ENCODE measurements at regions not wholly inside any gene's neighbourhood (a gene's known extent, or its start where the extent isn't known, plus 50 kb on each side); places are given as distances from the start of the nearest gene placed in this dataset.

- DNase-seq: no peak
Observed at GRCh38 chr2:139142252-139142880, 362.2 kb upstream of the NXPH2 start.

DNA sequence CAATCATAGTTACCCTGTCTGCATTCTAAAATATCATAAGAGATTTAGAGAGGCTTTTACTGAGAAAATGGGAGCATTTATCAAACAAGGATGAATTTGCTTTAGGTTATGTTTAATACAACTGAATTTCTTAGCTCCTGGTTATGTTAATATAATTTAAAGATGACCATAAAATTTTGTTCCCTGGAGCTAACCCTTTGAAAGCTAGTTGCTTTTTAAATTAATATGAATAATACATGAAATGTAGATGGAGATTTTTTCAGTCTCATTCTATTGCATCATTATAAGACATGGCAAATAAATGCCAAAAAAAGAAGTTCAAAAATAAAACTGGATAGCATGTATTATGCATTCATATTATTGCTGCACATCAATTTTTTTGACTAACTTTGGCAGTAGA lies 344.1 kb upstream of the NXPH2 start:
- DNase-seq: no peak

- no peak for DNase-seq
Observed at GRCh38 chr2:139123795-139124194, 343.6 kb upstream of the NXPH2 start.

DNA sequence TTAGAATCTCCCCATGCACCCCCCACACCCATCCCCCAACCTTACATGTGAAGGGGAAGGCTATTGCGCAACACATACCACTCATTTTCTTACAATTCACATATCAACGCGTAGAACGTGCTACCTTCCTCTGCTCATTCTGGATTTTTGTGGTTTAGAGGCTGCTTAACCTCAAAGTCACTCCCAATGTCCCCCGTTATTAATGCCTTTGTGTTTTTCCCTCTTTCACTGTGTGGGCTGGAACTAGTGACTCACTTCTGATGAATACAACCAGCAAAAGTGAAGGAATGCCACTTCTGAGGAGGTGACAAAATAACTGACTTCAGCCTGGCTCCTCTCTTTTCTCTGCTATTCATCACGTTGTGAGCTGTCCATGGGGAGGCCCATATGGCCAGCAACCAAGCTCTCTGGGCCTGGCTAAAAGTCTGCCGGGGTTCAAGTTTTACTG lies 342.5 kb upstream of the NXPH2 start:
- no peak for DNase-seq

DNA sequence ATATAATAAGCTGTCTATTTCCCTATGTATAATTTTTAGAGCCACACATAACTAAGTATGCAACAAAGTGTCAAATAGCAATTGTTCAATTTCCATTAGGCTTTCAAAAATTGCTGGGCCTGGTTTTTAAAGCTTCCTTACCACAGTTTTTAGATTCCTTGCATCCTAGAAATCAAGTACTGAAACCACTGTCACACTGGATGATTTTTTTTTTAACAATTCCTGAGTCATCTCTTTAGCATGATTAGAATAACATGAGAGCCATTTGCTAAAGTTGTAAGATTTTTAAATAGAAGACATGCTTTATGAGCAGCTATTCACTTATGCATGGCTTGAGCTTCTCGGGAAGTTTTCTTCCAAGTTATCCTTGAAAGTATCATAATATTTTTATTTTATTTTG lies 319.5 kb upstream of the NXPH2 start:
- no peak for DNase-seq

DNA sequence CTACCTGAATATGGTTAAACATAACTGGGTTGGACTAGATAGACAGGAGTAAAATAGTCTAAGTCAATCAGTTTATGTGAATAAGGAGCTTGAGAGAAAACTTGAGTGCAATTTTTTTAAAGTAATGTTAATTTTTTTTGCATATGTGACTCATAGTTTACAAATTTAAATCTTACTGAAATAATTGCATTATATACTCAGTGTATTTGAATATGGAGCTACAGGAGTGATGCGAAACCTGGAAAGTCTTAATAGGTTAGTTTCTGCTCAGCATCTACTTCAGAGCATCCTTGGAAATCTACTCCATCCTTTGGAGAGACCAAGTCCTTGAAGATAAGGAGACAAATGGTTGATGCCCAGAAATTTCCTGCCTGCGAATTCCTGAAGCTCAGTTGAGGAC lies 318.8 kb upstream of the NXPH2 start:
- no peak for DNase-seq

- DNase-seq: no peak
Observed at GRCh38 chr2:139083121-139083520, 302.9 kb upstream of the NXPH2 start.

- no peak for DNase-seq
Observed at GRCh38 chr2:139080244-139080643, 300.1 kb upstream of the NXPH2 start.

GRCh38 chr2:139079311-139079710 lies 299.1 kb upstream of the NXPH2 start:
- DNase-seq: no peak

- DNase-seq: no peak
Observed at GRCh38 chr2:139078376-139078775, 298.2 kb upstream of the NXPH2 start.

GRCh38 chr2:139077099-139077737 lies 297.0 kb upstream of the NXPH2 start:
- DNase-seq: no peak

- DNase-seq: no peak
Observed at GRCh38 chr2:139067874-139068273, 287.7 kb upstream of the NXPH2 start.

DNA sequence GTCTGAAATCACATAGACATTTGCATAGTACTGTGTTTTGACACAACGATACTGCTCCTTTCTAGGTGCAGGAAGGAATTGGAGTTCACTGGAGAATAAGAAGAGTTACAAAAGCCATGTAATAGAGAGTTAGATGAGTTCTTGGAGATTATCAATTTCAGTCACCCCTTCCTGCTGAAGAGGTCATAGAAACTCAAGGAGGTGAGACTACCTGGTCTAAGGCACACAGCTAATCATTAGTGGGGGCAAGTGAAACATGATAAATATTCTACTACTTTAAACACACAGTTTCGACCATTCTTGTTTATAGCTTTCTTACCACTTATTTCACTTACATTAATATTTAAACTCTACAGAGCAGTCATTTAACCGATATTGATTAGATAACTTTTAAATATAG lies 286.9 kb upstream of the NXPH2 start:
- no peak for DNase-seq

- DNase-seq: no peak
Observed at GRCh38 chr2:139064159-139064558, 284.0 kb upstream of the NXPH2 start.

DNA sequence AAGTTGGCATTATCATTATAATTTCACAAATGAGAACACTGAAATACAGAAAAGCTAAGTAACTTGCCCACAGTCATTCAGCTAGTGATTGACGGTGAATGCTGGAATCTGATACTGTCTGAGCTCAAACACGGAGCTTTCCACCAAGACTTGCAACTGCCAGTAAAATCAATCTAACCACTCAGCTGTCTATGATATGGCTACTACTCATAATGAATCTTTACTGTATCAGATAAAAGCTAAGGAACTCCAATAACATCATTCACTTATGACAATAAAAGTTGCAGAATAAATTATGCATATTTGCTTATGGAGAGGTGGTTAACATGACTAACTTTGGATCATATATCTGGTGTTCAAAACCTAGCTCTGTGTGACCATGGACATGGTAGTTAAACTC lies 279.4 kb upstream of the NXPH2 start:
- DNase-seq: no peak

DNA sequence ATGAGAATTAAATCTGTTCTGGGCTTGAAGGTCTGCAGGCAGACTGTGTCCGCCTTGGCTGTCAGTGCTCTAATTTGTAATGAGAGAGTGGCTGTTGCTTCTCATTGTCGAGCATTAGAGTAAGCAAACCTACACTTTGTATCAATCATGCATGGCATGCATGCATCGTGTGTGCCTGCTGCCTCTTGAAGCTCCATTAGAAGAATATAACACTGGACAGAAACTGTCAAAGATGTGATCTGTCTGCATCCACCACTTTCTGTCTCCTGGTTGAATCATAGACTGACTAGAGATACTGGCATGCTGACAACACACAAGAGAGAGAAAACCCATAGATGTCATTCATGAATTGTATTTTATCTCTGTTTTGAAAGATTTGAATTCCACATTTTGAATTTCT lies 275.0 kb upstream of the NXPH2 start:
- DNase-seq: no peak

DNA sequence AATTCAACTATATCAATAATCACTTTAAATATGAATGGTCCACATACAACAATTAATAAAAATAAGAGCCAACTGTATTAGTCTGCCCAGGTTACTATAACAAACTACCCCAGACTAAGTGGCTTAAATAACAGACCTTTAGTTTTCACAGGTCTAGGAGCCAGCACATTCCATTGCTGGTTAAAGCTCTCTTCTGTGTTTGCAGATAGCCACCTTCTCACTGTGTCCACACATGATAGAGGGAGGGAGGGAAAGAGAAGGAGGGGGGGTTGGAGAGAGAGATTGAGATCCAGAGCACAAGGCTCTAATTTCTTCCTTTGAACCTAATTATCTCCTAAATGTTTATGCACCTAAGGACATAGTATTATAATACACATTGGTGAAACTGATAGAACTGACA lies 267.8 kb upstream of the NXPH2 start:
- DNase-seq: no peak

DNA sequence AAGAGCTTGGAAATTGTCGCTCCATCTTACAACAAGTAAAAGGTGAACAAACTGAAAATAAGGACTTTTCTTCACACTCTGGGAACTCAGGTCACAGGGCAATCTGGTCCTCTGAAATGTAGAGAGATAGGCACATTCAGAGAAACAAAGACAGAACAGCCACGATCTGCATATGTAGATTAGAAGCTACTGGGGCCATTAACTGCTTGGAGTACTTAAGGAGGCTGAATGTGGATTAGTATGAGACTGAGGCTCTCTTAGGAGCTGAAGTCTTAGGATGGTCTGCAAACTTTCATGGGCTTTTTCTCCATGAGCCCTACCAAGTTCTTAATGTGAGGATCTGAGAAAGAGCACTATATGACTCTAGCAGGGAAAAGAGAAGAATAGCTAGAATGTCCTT lies 265.3 kb upstream of the NXPH2 start:
- no peak for DNase-seq

DNA sequence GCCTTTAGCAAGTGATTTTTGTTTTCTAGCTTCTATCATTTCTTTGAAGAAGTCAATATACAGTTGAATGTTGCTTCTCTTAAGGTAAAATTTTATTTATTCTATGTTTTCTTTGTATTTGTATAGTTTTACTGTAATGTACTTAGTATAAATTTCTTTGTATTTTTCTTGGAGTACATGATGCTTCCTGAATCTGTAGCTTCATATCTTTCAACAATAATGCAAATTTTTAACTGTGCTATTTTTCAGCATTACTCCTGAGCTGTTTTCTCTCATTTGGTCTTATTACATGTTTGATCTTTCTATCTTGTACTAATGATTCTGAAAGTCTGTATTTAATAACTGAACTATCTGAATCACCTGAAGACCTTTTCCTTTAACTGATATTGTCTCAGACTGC lies 253.9 kb upstream of the NXPH2 start:
- DNase-seq: no peak

DNA sequence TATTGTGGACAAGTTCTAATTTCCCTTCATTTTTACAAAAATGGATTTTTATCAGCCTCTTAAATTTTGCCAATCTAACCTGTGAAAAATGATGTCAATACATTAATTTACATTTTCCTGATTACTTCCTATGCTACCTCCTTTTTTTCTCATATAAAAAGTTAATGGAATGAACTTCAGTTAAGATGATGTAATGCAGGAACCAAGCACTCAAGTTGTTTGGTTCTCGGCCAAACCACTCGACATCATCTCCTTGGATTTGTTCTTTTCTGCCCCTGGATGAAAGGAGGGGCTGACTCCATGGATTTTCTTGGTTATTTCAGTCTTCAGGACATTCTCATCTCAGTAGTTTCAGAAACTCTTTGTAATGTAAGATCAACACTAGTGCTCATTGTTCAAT lies 253.1 kb upstream of the NXPH2 start:
- DNase-seq: no peak

DNA sequence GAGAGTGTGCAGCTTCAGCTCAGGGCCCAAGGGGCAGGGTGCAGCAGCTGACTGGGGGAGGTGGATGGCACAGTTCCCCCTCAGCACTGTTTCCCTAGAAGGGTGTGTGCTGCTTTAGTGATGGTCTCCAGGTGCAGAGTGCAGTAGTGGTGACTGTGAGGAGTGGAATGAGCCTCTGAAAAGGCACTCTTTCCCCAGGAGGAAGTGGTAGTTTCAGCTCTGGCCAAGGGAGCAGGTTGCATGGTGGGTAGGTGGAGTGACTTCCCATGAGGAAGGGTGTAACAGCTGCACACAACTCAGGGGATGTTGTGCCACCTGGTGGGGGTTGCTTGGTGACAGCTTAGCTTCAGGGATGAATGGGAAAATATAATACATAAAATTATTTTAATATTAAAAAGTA lies 251.5 kb upstream of the NXPH2 start:
- no peak for DNase-seq

DNA sequence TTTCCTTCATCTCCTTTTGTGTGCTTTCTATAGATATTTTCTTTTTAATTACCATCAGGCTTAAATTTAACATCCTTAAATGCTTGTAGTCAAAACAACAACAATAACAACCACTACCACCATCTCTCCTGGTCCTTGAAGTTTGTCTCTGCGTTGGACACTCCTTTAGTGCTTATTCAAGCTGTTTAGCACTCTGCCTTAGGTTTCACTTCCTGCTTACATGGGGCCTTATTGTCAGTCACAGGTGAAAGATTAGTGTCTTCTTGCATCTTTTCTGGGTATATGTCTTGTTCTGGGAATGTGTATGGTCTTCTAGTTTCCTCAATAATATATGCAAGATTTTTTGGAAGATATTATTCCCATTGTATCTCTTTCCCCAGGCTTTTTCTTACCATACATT lies 240.1 kb upstream of the NXPH2 start:
- no peak for DNase-seq

GRCh38 chr2:139018252-139018651 lies 238.1 kb upstream of the NXPH2 start:
- no peak for DNase-seq

GRCh38 chr2:139007130-139007529 lies 226.9 kb upstream of the NXPH2 start:
- DNase-seq: no peak

- DNase-seq: no peak
Observed at GRCh38 chr2:139000131-139000785, 220.1 kb upstream of the NXPH2 start.
